ENCODE measurements at regions not wholly inside any gene's neighbourhood (a gene's known extent, or its start where the extent isn't known, plus 50 kb on each side); places are given as distances from the start of the nearest gene placed in this dataset.

- Histone ChIP-seq H2BK20ac (ENCODE audit: low read length) (no peak overlapping the region), H3K23ac (ENCODE audit: insufficient read length) (no peak overlapping the region), H3K4me3 (ENCODE audit: extremely low read depth in 1 of 4, insufficient read depth in 2 of 4, low read depth in 3 of 4, low read length in 4 of 4) (no peak overlapping the region), H3K18ac (ENCODE audit: extremely low read depth, low read length) (no peak overlapping the region), H3K14ac (ENCODE audit: insufficient read length) (no peak overlapping the region), H3K56ac (replicated peaks; ENCODE audit: insufficient read length, low read depth, low read length) (no peak overlapping the region), H3K9me3 (ENCODE audit: insufficient read depth in 2 of 2, low read depth in 1 of 2, low read length in 1 of 2) (no peaks in the 10 kb centered on the region), H2BK15ac (ENCODE audit: low read length) (no peak overlapping the region), H3K4me2 (ENCODE audit: insufficient read depth in 1 of 2, low read depth in 2 of 2, low read length in 2 of 2) (no peak overlapping the region), H2BK5ac (ENCODE audit: low read depth, low read length) (no peak overlapping the region), H4K91ac (replicated peaks; ENCODE audit: insufficient read length, low read length) (no peak overlapping the region), H3K4me1 (replicated peaks in 1 of 4; ENCODE audit: control insufficient read depth in 3 of 4, insufficient read depth in 4 of 4, low read length in 3 of 4) (no peaks in the 10 kb centered on the region), H4K20me1 (replicated peaks in 1 of 2; ENCODE audit: control insufficient read depth in 1 of 2, insufficient read depth in 2 of 2, low read length in 2 of 2) (no peaks in the 10 kb centered on the region), H2AK5ac (ENCODE audit: low read depth, low read length) (no peak overlapping the region), H2BK12ac (ENCODE audit: low read depth, low read length) (no peak overlapping the region), H2BK120ac (replicated peaks; ENCODE audit: low read depth, low read length) (no peak overlapping the region), H3K79me1 (ENCODE audit: low read depth, low read length) (no peaks in the 10 kb centered on the region), H3K4ac (replicated peaks; ENCODE audit: insufficient read length, low read depth, low read length) (no peak overlapping the region), H2AFZ (ENCODE audit: low read length) (peak overlapping the region; percentile 79; the same call in 1 of the 2 replicates), H3K27ac (ENCODE audit: low read depth, low read length) (no peak overlapping the region), H4K5ac (ENCODE audit: insufficient read length, low read depth, low read length) (no peak overlapping the region), H3K79me2 (ENCODE audit: control insufficient read depth in 1 of 2, insufficient read depth in 2 of 2, low read length in 2 of 2) (no peaks in the 10 kb centered on the region), H3K27me3 (replicated peaks in 1 of 4; ENCODE audit: control insufficient read depth in 3 of 4, extremely low read depth in 1 of 4, insufficient read depth in 3 of 4, low read length in 3 of 4) (no peaks in the 10 kb centered on the region), H3K23me2 (ENCODE audit: low read depth, low read length) (no peaks in the 10 kb centered on the region), H3K9ac (replicated peaks in 1 of 4; ENCODE audit: extremely low read depth in 1 of 4, low read depth in 3 of 4, low read length in 3 of 4) (no peak overlapping the region), H4K8ac (ENCODE audit: extremely low read depth, insufficient read depth, low read length) (no peak overlapping the region), H3K36me3 (ENCODE audit: control insufficient read depth in 2 of 4, insufficient read depth in 4 of 4, low read length in 3 of 4) (no peaks in the 10 kb centered on the region)
- WGBS, 2 experiments (ENCODE audit: extremely low coverage in 1 of 2, insufficient coverage in 1 of 2, insufficient read length in 1 of 2, insufficient replicate concordance in 2 of 2, low coverage in 1 of 2, low lambda C conversion rate in 2 of 2, missing lambda C conversion rate in 1 of 2) = 73% methylated on average over 4 of the region's 4 CpGs; no CpG with 5 or more reads in 1 of the 2 experiments
- ChIA-PET CTCF (ENCODE audit: partially characterized antibody) (no interaction called here), POLR2A (ENCODE audit: partially characterized antibody) (no interaction called here)
- TF ChIP-seq GTF2F1 (IDR thresholded peaks at IDR 0.05; ENCODE audit: borderline replicate concordance, low read depth, low read length) = no peak
- TF ChIP-seq ASH2L (IDR thresholded peaks at IDR 0.05; ENCODE audit: low read length) = no peak
- TF ChIP-seq SP4 (IDR thresholded peaks at IDR 0.05; ENCODE audit: low read length) = no peak
- TF ChIP-seq USF2 (IDR thresholded peaks at IDR 0.05; ENCODE audit: low read length) = no peak
- no peak for TF ChIP-seq YY1 (IDR thresholded peaks at IDR 0.05; ENCODE audit: low read depth, low read length)
- DNase-seq (ENCODE audit: low read depth in 1 of 2, low spot score in 2 of 2) (no peak), FAIRE-seq (no peak)
Measured at GRCh38 chr7:42338916-42339540, 102.0 kb upstream of the GLI3 start.

Measured in H1 (cell line).